ENCODE measurements at regions not wholly inside any gene's neighbourhood (a gene's known extent, or its start where the extent isn't known, plus 50 kb on each side); places are given as distances from the start of the nearest gene placed in this dataset.

- Histone ChIP-seq H3K4me3 (ENCODE audit: low read depth, low read length) (no peak overlapping the region), H3K36me3 (no peaks in the 10 kb centered on the region), H3K9me3 (no peaks in the 10 kb centered on the region), H3K27me3 (no peaks in the 10 kb centered on the region), H3K4me1 (peaks cover 3% of the 10 kb centered on the region)
- DNase-seq = no peak
- TF ChIP-seq CTCF (IDR thresholded peaks at IDR 0.05; ENCODE audit: low read depth, low read length) = no peak
These were observed 227.5 kb downstream of the GXYLT1 start for GRCh38 chr12:41917181-41917580.

GRCh38 chr12:41910578-41911320, 233.9 kb downstream of the GXYLT1 start:
- no peaks in the 10 kb centered on the region for H3K36me3 ChIP-seq
- H3K9me3 ChIP-seq = no peaks in the 10 kb centered on the region
- H3K27me3 ChIP-seq = no peaks in the 10 kb centered on the region
- no peaks in the 10 kb centered on the region for H3K4me1 ChIP-seq
- no peak for DNase-seq
- no peak overlapping the region for H3K4me3 ChIP-seq (ENCODE audit: low read depth, low read length)
- TF ChIP-seq CTCF (IDR thresholded peaks at IDR 0.05; ENCODE audit: low read depth, low read length) = no peak

- no peak for DNase-seq
These were observed 236.5 kb downstream of the GXYLT1 start for GRCh38 chr12:41908206-41908605.

GRCh38 chr12:41907550-41907949, 237.1 kb downstream of the GXYLT1 start:
- no peaks in the 10 kb centered on the region for H3K27me3 ChIP-seq
- H3K9me3 ChIP-seq = no peaks in the 10 kb centered on the region
- no peaks in the 10 kb centered on the region for H3K36me3 ChIP-seq
- DNase-seq = no peak
- no peak for TF ChIP-seq CTCF (IDR thresholded peaks at IDR 0.05; ENCODE audit: low read depth, low read length)
- H3K4me3 ChIP-seq (ENCODE audit: low read depth, low read length) = no peak overlapping the region
- H3K4me1 ChIP-seq = no peaks in the 10 kb centered on the region

More at GRCh38 chr12:41908206-41908605, 236.5 kb downstream of the GXYLT1 start:
- Histone ChIP-seq H3K4me3 (ENCODE audit: low read depth, low read length) (no peak overlapping the region), H3K9me3 (no peaks in the 10 kb centered on the region), H3K36me3 (no peaks in the 10 kb centered on the region), H3K4me1 (no peaks in the 10 kb centered on the region), H3K27me3 (no peaks in the 10 kb centered on the region)
- TF ChIP-seq CTCF (IDR thresholded peaks at IDR 0.05; ENCODE audit: low read depth, low read length) = no peak

- no peaks in the 10 kb centered on the region for H3K4me1 ChIP-seq
- TF ChIP-seq CTCF (IDR thresholded peaks at IDR 0.05; ENCODE audit: low read depth, low read length) = no peak
- H3K36me3 ChIP-seq = no peaks in the 10 kb centered on the region
- no peaks in the 10 kb centered on the region for H3K27me3 ChIP-seq
- H3K4me3 ChIP-seq (ENCODE audit: low read depth, low read length) = no peak overlapping the region
- no peaks in the 10 kb centered on the region for H3K9me3 ChIP-seq
- no peak for DNase-seq
These were observed 237.7 kb downstream of the GXYLT1 start for GRCh38 chr12:41907021-41907420.

GRCh38 chr12:41905759-41906297, 238.8 kb downstream of the GXYLT1 start:
- no peaks in the 10 kb centered on the region for H3K36me3 ChIP-seq
- H3K4me3 ChIP-seq (ENCODE audit: low read depth, low read length) = no peak overlapping the region
- no peak for DNase-seq
- no peaks in the 10 kb centered on the region for H3K9me3 ChIP-seq
- H3K27me3 ChIP-seq = no peaks in the 10 kb centered on the region
- TF ChIP-seq CTCF (IDR thresholded peaks at IDR 0.05; ENCODE audit: low read depth, low read length) = no peak
- no peaks in the 10 kb centered on the region for H3K4me1 ChIP-seq

All from BE2C (cell line).